Stimulated activated naive CD8-positive, alpha-beta T cell treated with anti-CD3 and anti-CD28 coated beads, Interleukin-15, amount 100 ng/mL, for 72 hours (primary cell): ENCODE measurements at regions not wholly inside any gene's neighbourhood (a gene's known extent, or its start where the extent isn't known, plus 50 kb on each side); places are given as distances from the start of the nearest gene placed in this dataset.

ENCODE experiments used
- ATAC-seq: fragments of 150-1000 bp; cut with Tn5 transposase; 2 replicates; pipeline ENCODE4 v1.10.0; 2021; ENCODE audit warnings: mild to moderate bottlenecking, moderate library complexity
- DNase-seq, 2 donors: peaks; one replicate each; pipeline ENCODE4 v3.0.0; 2021 to 2022
- H3K27ac Mint-ChIP-seq, 2 donors: one replicate each; pipeline ENCODE4 v1.8.0; 2022; ENCODE audit warnings: mild to moderate bottlenecking in 2 of 2, mixed read lengths in 2 of 2, moderate library complexity in 2 of 2
- H3K27me3 Mint-ChIP-seq: one replicate; pipeline ENCODE4 v1.8.0; 2022; ENCODE audit warnings: mixed read lengths
- H3K4me1 Mint-ChIP-seq: one replicate; pipeline ENCODE4 v1.8.0; 2022; ENCODE audit warnings: mild to moderate bottlenecking, mixed read lengths
- H3K4me3 Mint-ChIP-seq, 2 donors: one replicate each; pipeline ENCODE4 v1.8.0; 2022; ENCODE audit warnings: mild to moderate bottlenecking in 2 of 2, mixed read lengths in 2 of 2, moderate library complexity in 1 of 2
- H3K9me3 Mint-ChIP-seq, 2 donors: one replicate each; pipeline ENCODE4 v1.8.0; 2022; ENCODE audit warnings: mixed read lengths in 2 of 2

- peaks cover 15% of the 10 kb centered on the region for H3K27me3 Mint-ChIP-seq
- peak overlapping the region in 1 of 2 donors; percentile 36 for H3K4me3 Mint-ChIP-seq
- no peak for DNase-seq
- no peak for ATAC-seq
- H3K4me1 Mint-ChIP-seq: peaks cover 7% of the 10 kb centered on the region
- H3K9me3 Mint-ChIP-seq: peaks cover 6 to 7% of the 10 kb centered on the region in 2 donors
- H3K27ac Mint-ChIP-seq: peak overlapping the region in 1 of 2 donors; percentile 83
Observed at GRCh38 chr5:171676286-171676944, 109.2 kb upstream of the SMIM23 start.

- ATAC-seq (no peak), DNase-seq (no peak)
- Mint-ChIP-seq H3K4me3 (no peak overlapping the region), H3K27me3 (peaks cover 31% of the 10 kb centered on the region), H3K27ac (no peak overlapping the region), H3K9me3 (peaks cover 5 to 6% of the 10 kb centered on the region in 2 donors), H3K4me1 (peaks cover 7% of the 10 kb centered on the region)
Observed at GRCh38 chr5:171678646-171679045, 107.0 kb upstream of the SMIM23 start.

GRCh38 chr5:171680485-171680884, 105.1 kb upstream of the SMIM23 start:
- ATAC-seq (no peak), DNase-seq (no peak)
- Mint-ChIP-seq H3K4me3 (no peak overlapping the region), H3K27me3 (peaks cover 27% of the 10 kb centered on the region), H3K9me3 (no peaks in the 10 kb centered on the region), H3K27ac (no peak overlapping the region), H3K4me1 (peaks cover 1% of the 10 kb centered on the region)

DNA sequence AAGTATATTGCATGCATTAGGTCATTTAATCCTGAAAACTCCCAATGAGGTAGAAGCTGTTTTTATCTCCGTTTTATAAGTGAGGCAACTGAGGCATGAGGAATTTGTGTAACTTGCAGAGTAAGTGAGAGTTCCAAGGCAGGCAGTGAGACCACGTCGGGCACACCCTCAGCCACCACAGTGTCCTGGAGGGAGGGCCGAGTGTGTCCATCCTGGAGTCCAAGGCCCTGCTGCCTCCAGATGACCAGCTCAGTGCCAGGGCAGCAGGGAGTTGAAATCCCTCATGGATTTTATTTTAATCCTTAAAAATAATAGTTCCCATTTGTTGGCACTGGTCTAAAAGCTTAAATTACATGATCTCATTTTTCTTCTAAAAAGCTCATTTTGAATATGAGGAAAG, 104.6 kb upstream of the SMIM23 start:
- Mint-ChIP-seq H3K9me3 (no peaks in the 10 kb centered on the region), H3K27me3 (peaks cover 27% of the 10 kb centered on the region), H3K4me3 (no peak overlapping the region), H3K4me1 (no peaks in the 10 kb centered on the region), H3K27ac (no peak overlapping the region)
- ATAC-seq (no peak), DNase-seq (no peak)

- DNase-seq: no peak
- peak; percentile 31 for ATAC-seq
- no peak overlapping the region for H3K27ac Mint-ChIP-seq
- peaks cover 27% of the 10 kb centered on the region for H3K27me3 Mint-ChIP-seq
- no peaks in the 10 kb centered on the region for H3K4me1 Mint-ChIP-seq
- no peaks in the 10 kb centered on the region for H3K9me3 Mint-ChIP-seq
- H3K4me3 Mint-ChIP-seq: no peak overlapping the region
Observed at GRCh38 chr5:171681677-171682076, 103.9 kb upstream of the SMIM23 start.

- Mint-ChIP-seq H3K9me3 (no peaks in the 10 kb centered on the region), H3K4me3 (no peak overlapping the region), H3K27me3 (peaks cover 27% of the 10 kb centered on the region), H3K4me1 (no peaks in the 10 kb centered on the region), H3K27ac (no peak overlapping the region)
- DNase-seq: no peak
- ATAC-seq: no peak
Observed at GRCh38 chr5:171682801-171683200, 102.8 kb upstream of the SMIM23 start.

DNA sequence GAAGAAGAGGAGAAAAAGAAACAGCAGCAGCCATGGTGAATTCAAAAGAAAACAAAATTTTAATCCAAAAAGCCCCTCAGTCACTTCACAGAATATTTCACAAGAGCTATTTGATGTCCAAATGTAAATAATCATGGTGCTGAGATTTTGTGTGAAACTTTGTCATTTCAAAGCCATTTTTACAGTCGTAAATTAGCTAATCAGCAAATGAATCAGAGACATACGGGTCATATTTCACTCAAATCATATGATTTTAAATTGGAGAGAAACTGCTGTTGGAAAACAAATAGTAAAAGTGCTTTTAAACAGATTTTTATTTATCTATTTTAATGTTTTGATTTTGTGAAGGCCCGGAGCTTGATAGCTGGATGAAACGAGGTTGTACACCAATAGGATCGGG, 101.4 kb upstream of the SMIM23 start:
- H3K4me1 Mint-ChIP-seq: no peaks in the 10 kb centered on the region
- H3K9me3 Mint-ChIP-seq: no peaks in the 10 kb centered on the region
- H3K27ac Mint-ChIP-seq: no peak overlapping the region
- ATAC-seq (no peak), DNase-seq (no peak)
- peaks cover 27% of the 10 kb centered on the region for H3K27me3 Mint-ChIP-seq
- no peak overlapping the region for H3K4me3 Mint-ChIP-seq

DNA sequence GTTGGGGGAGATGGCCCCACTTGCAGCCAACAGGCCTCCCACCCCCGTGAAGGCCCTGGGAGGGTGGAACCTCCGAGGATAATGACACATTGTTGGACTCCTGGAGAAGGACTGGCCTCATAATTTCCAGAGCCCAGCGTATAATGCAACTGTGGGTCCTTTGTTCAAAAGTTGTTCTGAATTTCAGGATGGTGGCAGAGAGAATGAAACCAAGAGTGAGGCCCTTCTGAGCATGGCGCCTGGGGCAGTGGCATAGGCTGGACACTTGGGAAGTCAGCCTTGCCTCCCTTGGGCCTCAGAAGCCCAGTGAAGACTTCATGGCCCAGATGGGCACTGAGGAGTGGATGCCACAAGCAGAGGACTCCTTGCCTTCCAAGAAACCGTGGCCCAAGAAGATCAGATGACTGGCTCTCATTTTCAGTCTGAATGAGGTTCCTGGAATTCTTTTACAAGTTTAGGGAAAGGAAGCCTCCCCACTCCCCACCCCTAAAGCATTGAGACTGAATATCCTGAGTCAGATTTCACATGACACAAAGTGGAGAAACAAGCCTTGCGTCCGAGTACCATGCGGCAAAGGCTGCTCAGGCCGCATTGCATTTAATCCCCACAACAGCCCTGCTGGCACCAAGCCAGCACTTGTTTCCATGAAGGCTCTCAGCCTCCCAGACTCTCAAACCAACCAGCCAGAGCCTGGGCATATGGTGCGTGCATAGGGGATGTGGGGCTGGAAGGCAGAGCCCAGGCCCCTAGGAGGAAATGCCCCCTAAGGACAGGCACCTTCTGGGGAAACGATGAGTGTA, 96.7 kb upstream of the SMIM23 start:
- no peak overlapping the region for H3K4me3 Mint-ChIP-seq
- no peaks in the 10 kb centered on the region for H3K4me1 Mint-ChIP-seq
- H3K27me3 Mint-ChIP-seq: no peaks in the 10 kb centered on the region
- H3K27ac Mint-ChIP-seq: no peak overlapping the region
- no peaks in the 10 kb centered on the region for H3K9me3 Mint-ChIP-seq
- ATAC-seq: no peak
- DNase-seq: no peak

DNA sequence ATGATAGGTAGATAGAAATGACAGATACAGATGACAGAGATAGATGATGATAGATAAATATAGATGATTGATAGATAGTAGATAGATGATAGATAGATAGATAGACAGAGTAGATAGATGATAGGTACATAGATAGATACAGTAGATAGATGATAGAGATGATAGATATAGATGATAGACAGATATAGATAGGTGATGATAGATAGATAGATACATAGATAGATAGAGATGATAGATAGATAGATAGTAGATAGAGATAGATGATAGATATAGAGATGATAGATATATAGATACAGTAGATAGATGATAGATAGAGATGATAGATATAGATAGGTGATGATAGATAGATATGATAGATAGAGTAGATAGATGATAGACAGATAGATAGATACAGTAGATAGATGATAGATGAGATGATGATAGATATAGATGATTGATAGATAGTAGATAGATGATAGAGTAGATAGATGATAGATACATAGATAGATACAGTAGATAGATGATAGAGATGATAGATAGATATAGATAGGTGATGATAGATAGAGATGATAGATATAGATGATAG, 95.7 kb upstream of the SMIM23 start:
- no peak overlapping the region for H3K4me3 Mint-ChIP-seq
- ATAC-seq: no peak
- H3K27ac Mint-ChIP-seq: no peak overlapping the region
- no peaks in the 10 kb centered on the region for H3K4me1 Mint-ChIP-seq
- H3K27me3 Mint-ChIP-seq: no peaks in the 10 kb centered on the region
- H3K9me3 Mint-ChIP-seq: no peaks in the 10 kb centered on the region
- DNase-seq: no peak

DNA sequence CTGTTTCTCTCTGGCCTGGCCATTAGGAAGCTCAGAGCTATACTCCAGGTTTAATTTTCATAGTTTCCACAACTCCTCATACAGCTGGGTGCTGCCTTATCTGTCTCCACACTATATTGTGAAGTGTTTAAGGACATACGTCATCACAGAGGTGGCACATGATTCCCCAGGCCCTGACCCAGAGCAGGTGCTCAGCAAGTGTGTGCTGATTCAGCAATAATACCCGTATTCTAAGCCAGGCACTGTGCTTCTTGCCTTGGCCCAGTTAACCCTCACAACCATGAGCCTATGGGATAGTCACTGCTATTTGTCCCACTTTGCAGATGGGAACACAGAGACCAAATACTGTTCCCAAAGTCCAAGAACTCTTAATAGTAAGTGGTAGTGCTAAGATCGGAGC, 93.5 kb upstream of the SMIM23 start:
- H3K27me3 Mint-ChIP-seq: no peaks in the 10 kb centered on the region
- H3K9me3 Mint-ChIP-seq: no peaks in the 10 kb centered on the region
- H3K27ac Mint-ChIP-seq: peak overlapping the region in 1 of 2 donors; percentile 13
- no peak for DNase-seq
- no peak for ATAC-seq
- no peaks in the 10 kb centered on the region for H3K4me1 Mint-ChIP-seq
- H3K4me3 Mint-ChIP-seq: no peak overlapping the region

GRCh38 chr5:171692936-171693335, 92.7 kb upstream of the SMIM23 start:
- no peaks in the 10 kb centered on the region for H3K4me1 Mint-ChIP-seq
- no peak overlapping the region for H3K4me3 Mint-ChIP-seq
- H3K27ac Mint-ChIP-seq: no peak overlapping the region
- DNase-seq: no peak
- H3K9me3 Mint-ChIP-seq: no peaks in the 10 kb centered on the region
- no peaks in the 10 kb centered on the region for H3K27me3 Mint-ChIP-seq
- no peak for ATAC-seq

GRCh38 chr5:171693412-171693811, 92.2 kb upstream of the SMIM23 start:
- Mint-ChIP-seq H3K4me1 (no peaks in the 10 kb centered on the region), H3K4me3 (no peak overlapping the region)

DNA sequence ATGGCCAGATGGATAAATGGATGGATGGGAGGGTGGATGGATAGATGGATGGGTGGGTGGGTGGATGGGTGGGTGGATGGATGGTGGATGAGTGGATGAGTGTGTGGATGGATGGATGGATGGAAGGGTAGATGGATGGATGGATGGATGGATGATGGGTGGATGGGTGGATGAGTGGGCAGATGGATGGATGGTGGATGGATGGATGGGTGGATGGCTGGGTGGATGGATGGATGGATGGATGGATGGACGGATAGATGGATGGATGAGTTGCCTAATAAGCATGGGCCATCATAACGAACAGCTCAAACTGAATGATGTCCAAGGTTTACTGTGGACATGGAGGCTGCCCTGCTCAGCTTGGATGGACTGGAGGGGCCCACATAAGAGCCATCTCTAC, 89.8 kb upstream of the SMIM23 start:
- DNase-seq (no peak), ATAC-seq (no peak)
- Mint-ChIP-seq H3K4me3 (no peak overlapping the region), H3K27ac (no peak overlapping the region), H3K9me3 (no peaks in the 10 kb centered on the region), H3K27me3 (no peaks in the 10 kb centered on the region), H3K4me1 (no peaks in the 10 kb centered on the region)

More at GRCh38 chr5:171693412-171693811, 92.2 kb upstream of the SMIM23 start:
- ATAC-seq (no peak), DNase-seq (no peak)
- no peaks in the 10 kb centered on the region for H3K27me3 Mint-ChIP-seq
- no peak overlapping the region for H3K27ac Mint-ChIP-seq
- H3K9me3 Mint-ChIP-seq: no peaks in the 10 kb centered on the region

- no peak overlapping the region for H3K4me3 Mint-ChIP-seq
- no peaks in the 10 kb centered on the region for H3K27me3 Mint-ChIP-seq
- H3K27ac Mint-ChIP-seq: no peak overlapping the region
- no peaks in the 10 kb centered on the region for H3K9me3 Mint-ChIP-seq
- ATAC-seq (peak; percentile 25), DNase-seq (no peak)
- H3K4me1 Mint-ChIP-seq: no peaks in the 10 kb centered on the region
Observed at GRCh38 chr5:171697221-171698102, 88.2 kb upstream of the SMIM23 start.

GRCh38 chr5:171700318-171700912, 85.2 kb upstream of the SMIM23 start:
- Mint-ChIP-seq H3K4me3 (no peak overlapping the region), H3K27me3 (peaks cover 7% of the 10 kb centered on the region), H3K9me3 (no peaks in the 10 kb centered on the region), H3K4me1 (no peaks in the 10 kb centered on the region), H3K27ac (no peak overlapping the region)
- DNase-seq (no peak), ATAC-seq (no peak)
